Ovary (tissue), 7 donors: ENCODE measurements at regions not wholly inside any gene's neighbourhood (a gene's known extent, or its start where the extent isn't known, plus 50 kb on each side); places are given as distances from the start of the nearest gene placed in this dataset.

Experiments
- DNase-seq, 5 donors: peaks; one replicate each; pipeline ENCODE4 v3.0.0-alpha.2; 2019 to 2020
- H3K27ac ChIP-seq, 2 donors: fragments of 200-600 bp; one replicate each; pipeline versions ENCODE4 v1.5.1 to v1.8.0; 2019 to 2022
- H3K27me3 ChIP-seq: fragments of 200-600 bp; one replicate; pipeline ENCODE4 v1.8.0; 2022
- H3K36me3 ChIP-seq: fragments of 200-600 bp; sonication (generic); one replicate; pipeline ENCODE4 v1.5.1; 2019
- H3K4me1 ChIP-seq: one replicate; pipeline ENCODE4 v1.8.1; 2013; ENCODE audit warnings: mild to moderate bottlenecking, moderate library complexity; ENCODE audit not compliant: insufficient read depth
- H3K4me3 ChIP-seq: fragments of 200-600 bp; sonication (generic); one replicate; pipeline ENCODE4 v1.5.1; 2017
- H3K9me3 ChIP-seq, 2 donors: fragments of 200-600 bp in 1 of 2; sonication (generic) in 1 of 2; one replicate each; pipeline versions ENCODE4 v1.5.1 to v1.8.1; 2013 to 2019; ENCODE audit warnings: mild to moderate bottlenecking in 1 of 2, moderate library complexity in 1 of 2
- CTCF ChIP-seq, 3 donors: fragments of 450-650 bp in 2 of 3; fragments of 200-600 bp in 1 of 3; IDR thresholded peaks; one replicate each; pipeline versions ENCODE4 v1.5.1 to v1.8.0; 2016 to 2022; ENCODE audit warnings: antibody characterized with exemption in 3 of 3, mild to moderate bottlenecking in 1 of 3
- EP300 ChIP-seq: sonication (generic); formaldehyde crosslinking; IDR thresholded peaks from one replicate; pipeline ENCODE4 v1.6.1; 2017; ENCODE audit warnings: antibody characterized with exemption
- POLR2A ChIP-seq: fragments of 450-650 bp; IDR thresholded peaks from one replicate; pipeline ENCODE4 v1.6.1; 2017; ENCODE audit warnings: antibody characterized with exemption, mild to moderate bottlenecking, moderate library complexity
- WGBS, 3 donors: extraction: QIAGEN DNeasy Blood & Tissue Kit in 1 of 3; methylation state at CpG; one replicate each; pipeline versions ENCODE4 v1.1.5 to v1.1.7; 2013 to 2017; 5-methylcytosine and 5-hydroxymethylcytosine counted together
- intact Hi-C, 4 donors: fragments of 100-400 bp; cut with DNase I; formaldehyde crosslinking; loops; one replicate each; pipeline versions ENCODE4 v1.11.0 to v1.15.1; 2022 to 2023
- donor health status: DM: no; HTN: no; CAD: no; lungs with moderate emphysema.
- donor health status: DM: no; HTN: no; CAD: no.
- donor health status: Bipolar disorder and iron deficiency.
- donor health status: DM: no; HTN: no; CAD: no.
- donor health status: DM: yes; HTN: yes; CAD: no.

DNA sequence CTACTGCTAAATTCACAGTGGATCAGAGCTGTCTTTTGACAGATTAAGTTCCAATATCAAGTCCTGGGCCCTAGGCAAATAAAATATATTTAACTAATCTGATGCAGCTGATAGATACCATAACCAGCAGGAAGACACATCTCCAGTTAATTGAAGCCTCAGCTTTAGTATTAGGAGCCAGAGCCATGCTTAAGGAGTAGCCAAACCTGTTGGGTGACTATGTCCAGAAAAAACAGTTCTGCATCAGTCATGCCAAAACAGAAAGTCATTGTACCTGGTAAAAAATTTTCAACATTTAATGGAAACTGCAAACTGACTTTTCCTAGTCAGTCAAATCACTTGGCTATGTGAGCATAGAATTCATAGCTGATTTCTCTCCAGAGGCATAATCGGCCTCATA is 200.5 kb upstream of the RUNX1 start:
- intact Hi-C loops = no loop called here
- Histone ChIP-seq H3K36me3 (no peaks in the 10 kb centered on the region), H3K4me1 (no peaks in the 10 kb centered on the region), H3K27me3 (no peaks in the 10 kb centered on the region), H3K27ac (no peak overlapping the region), H3K9me3 (no peaks in the 10 kb centered on the region), H3K4me3 (no peak overlapping the region)
- DNase-seq = no peak
- 89 to 100% (median 97%) methylated on average over 1 of the region's 1 CpG for WGBS, 3 donors
- no peak for TF ChIP-seq POLR2A
- no peak for TF ChIP-seq CTCF (IDR thresholded peaks at IDR 0.05)
- TF ChIP-seq EP300 = no peak

- Histone ChIP-seq H3K27ac (no peak overlapping the region), H3K36me3 (no peaks in the 10 kb centered on the region), H3K4me1 (no peaks in the 10 kb centered on the region), H3K27me3 (no peaks in the 10 kb centered on the region), H3K9me3 (no peaks in the 10 kb centered on the region), H3K4me3 (no peak overlapping the region)
- no peak for DNase-seq
- TF ChIP-seq CTCF (IDR thresholded peaks at IDR 0.05) = no peak
- TF ChIP-seq POLR2A = no peak
- 10 to 23% (median 11%) methylated on average over 1 of the region's 1 CpG for WGBS, 3 donors
- intact Hi-C loops = no loop called here
Observed at GRCh38 chr21:35245879-35246278, 196.8 kb upstream of the RUNX1 start.

- intact Hi-C loops = no loop called here
- H3K27ac ChIP-seq = no peak overlapping the region
- WGBS, 3 donors = 76 to 79% (median 78%) methylated on average over 4 of the region's 4 CpGs
Observed at GRCh38 chr21:35244514-35244913, 195.4 kb upstream of the RUNX1 start.

GRCh38 chr21:35243171-35243570 is 194.1 kb upstream of the RUNX1 start:
- Histone ChIP-seq H3K4me3 (no peak overlapping the region), H3K36me3 (no peaks in the 10 kb centered on the region), H3K4me1 (no peaks in the 10 kb centered on the region), H3K27me3 (no peaks in the 10 kb centered on the region), H3K27ac (no peak overlapping the region), H3K9me3 (no peaks in the 10 kb centered on the region)
- no peak for DNase-seq
- 93 to 96% (median 95%) methylated on average over 4 of the region's 4 CpGs for WGBS, 3 donors
- intact Hi-C loops = no loop called here
- TF ChIP-seq EP300 (no peak), CTCF (IDR thresholded peaks at IDR 0.05) (no peak), POLR2A (no peak)

More at GRCh38 chr21:35244514-35244913, 195.4 kb upstream of the RUNX1 start:
- Histone ChIP-seq H3K4me3 (no peak overlapping the region), H3K4me1 (no peaks in the 10 kb centered on the region), H3K36me3 (no peaks in the 10 kb centered on the region), H3K9me3 (no peaks in the 10 kb centered on the region), H3K27me3 (no peaks in the 10 kb centered on the region)
- DNase-seq = peak in 1 of 5 donors; percentile 36
- TF ChIP-seq CTCF (IDR thresholded peaks at IDR 0.05) = no peak
- no peak for TF ChIP-seq EP300
- no peak for TF ChIP-seq POLR2A

GRCh38 chr21:35239811-35240219 is 190.7 kb upstream of the RUNX1 start:
- Histone ChIP-seq H3K4me3 (no peak overlapping the region), H3K4me1 (no peaks in the 10 kb centered on the region), H3K36me3 (no peaks in the 10 kb centered on the region), H3K27me3 (no peaks in the 10 kb centered on the region), H3K9me3 (no peaks in the 10 kb centered on the region), H3K27ac (no peak overlapping the region)
- no peak for DNase-seq
- TF ChIP-seq CTCF (IDR thresholded peaks at IDR 0.05) (no peak), POLR2A (no peak), EP300 (no peak)
- 50 to 69% (median 61%) methylated on average over 9 of the region's 9 CpGs for WGBS, 3 donors
- intact Hi-C loops = no loop called here
